MM.1S (cell line): ENCODE measurements at regions not wholly inside any gene's neighbourhood (a gene's known extent, or its start where the extent isn't known, plus 50 kb on each side); places are given as distances from the start of the nearest gene placed in this dataset.

ENCODE experiments used
- DNase-seq: peaks from one replicate; pipeline ENCODE4 v3.0.0-alpha.2; 2015
- H2AFZ ChIP-seq: fragments of 300-600 bp; sonication (generic); 2 replicates; pipeline ENCODE4 v1.6.0; 2016; ENCODE audit warnings: antibody characterized with exemption, low read length
- H3F3A ChIP-seq: fragments of 300-600 bp; sonication (generic); 2 replicates; pipeline ENCODE4 v1.6.1; 2016; ENCODE audit warnings: mild to moderate bottlenecking, antibody characterized with exemption, low read length, moderate library complexity, mixed read lengths; ENCODE audit not compliant: insufficient read depth
- H3K27ac ChIP-seq: fragments of 300-600 bp; sonication (generic); 2 replicates; pipeline ENCODE4 v1.5.1; 2016; ENCODE audit warnings: mild to moderate bottlenecking, low read length
- H3K27me3 ChIP-seq: fragments of 300-600 bp; sonication (generic); replicated peaks from 2 replicates; pipeline ENCODE4 v1.6.0; 2016; ENCODE audit warnings: low read length; ENCODE audit not compliant: insufficient read depth
- H3K36me3 ChIP-seq: fragments of 300-600 bp; sonication (generic); replicated peaks from 2 replicates; pipeline ENCODE4 v1.6.1; 2016; ENCODE audit warnings: mild to moderate bottlenecking, low read length, mixed read lengths; ENCODE audit not compliant: insufficient read depth
- H3K4me1 ChIP-seq: fragments of 300-600 bp; sonication (generic); 2 replicates; pipeline ENCODE4 v1.6.1; 2016; ENCODE audit warnings: low read length, mixed read lengths
- H3K4me2 ChIP-seq: fragments of 300-600 bp; sonication (generic); 2 replicates; pipeline ENCODE4 v1.6.0; 2016; ENCODE audit warnings: low read depth, low read length
- H3K4me3 ChIP-seq: fragments of 300-600 bp; sonication (generic); 2 replicates; pipeline ENCODE4 v1.5.1; 2016; ENCODE audit warnings: low read length, mixed read lengths
- H3K79me2 ChIP-seq: fragments of 300-600 bp; sonication (generic); 2 replicates; pipeline ENCODE4 v1.6.1; 2016; ENCODE audit warnings: mixed run types, low read length, mixed read lengths
- H3K9ac ChIP-seq: fragments of 300-600 bp; sonication (generic); 2 replicates; pipeline ENCODE4 v1.6.1; 2016; ENCODE audit warnings: low read length, mixed read lengths
- H3K9me2 ChIP-seq: fragments of 300-600 bp; sonication (generic); replicated peaks from 2 replicates; pipeline ENCODE4 v1.6.1; 2016; ENCODE audit warnings: mild to moderate bottlenecking, low read length, mixed read lengths; ENCODE audit not compliant: insufficient read depth
- H3K9me3 ChIP-seq: fragments of 300-600 bp; sonication (generic); replicated peaks from 2 replicates; pipeline ENCODE4 v1.6.1; 2016; ENCODE audit warnings: mild to moderate bottlenecking, low read length, mixed read lengths; ENCODE audit not compliant: insufficient read depth
- H4K20me1 ChIP-seq: fragments of 300-600 bp; sonication (generic); 2 replicates; pipeline ENCODE4 v1.6.1; 2016; ENCODE audit warnings: mild to moderate bottlenecking, low read length, moderate library complexity, mixed read lengths; ENCODE audit not compliant: insufficient read depth
- CTCF ChIP-seq: fragments of 300-600 bp; sonication (generic); IDR thresholded peaks from 2 replicates; pipeline ENCODE4 v1.5.1; 2016; ENCODE audit warnings: antibody characterized with exemption, low read length, mixed read lengths
- EZH2 ChIP-seq: fragments of 300-600 bp; sonication (generic); optimal IDR thresholded peaks from 2 replicates; pipeline ENCODE3; 2017; ENCODE audit warnings: low read depth, mild to moderate bottlenecking, antibody characterized with exemption, low read length, mixed read lengths
- EZH2phosphoT487 ChIP-seq: fragments of 300-600 bp; sonication (generic); IDR thresholded peaks from 2 replicates; pipeline ENCODE4 v1.6.1; 2018; ENCODE audit warnings: antibody characterized with exemption, low read length

GRCh38 chrX:34053931-34054330, 78.2 kb downstream of the FAM47A start:
- TF ChIP-seq EZH2 (no peak), EZH2phosphoT487 (no peak), CTCF (no peak)
- H3K4me2 ChIP-seq, result no peak overlapping the region
- H3K27ac ChIP-seq, result no peak overlapping the region

More at GRCh38 chrX:34053931-34054330, 78.2 kb downstream of the FAM47A start:
- Histone ChIP-seq H3F3A (no peaks in the 10 kb centered on the region), H3K27me3 (no peaks in the 10 kb centered on the region), H4K20me1 (no peaks in the 10 kb centered on the region), H2AFZ (no peak overlapping the region), H3K9ac (no peak overlapping the region), H3K4me3 (no peak overlapping the region), H3K4me1 (no peaks in the 10 kb centered on the region), H3K36me3 (no peaks in the 10 kb centered on the region), H3K9me2 (no peaks in the 10 kb centered on the region), H3K9me3 (no peaks in the 10 kb centered on the region), H3K79me2 (no peaks in the 10 kb centered on the region)
- DNase-seq, result no peak
